HK-2 (cell line): ENCODE measurements at regions not wholly inside any gene's neighbourhood (a gene's known extent, or its start where the extent isn't known, plus 50 kb on each side); places are given as distances from the start of the nearest gene placed in this dataset.

Source experiments
- DNase-seq: peaks from one replicate; pipeline ENCODE4 v3.0.0-alpha.2; 2018; ENCODE audit not compliant: unreplicated experiment

DNA sequence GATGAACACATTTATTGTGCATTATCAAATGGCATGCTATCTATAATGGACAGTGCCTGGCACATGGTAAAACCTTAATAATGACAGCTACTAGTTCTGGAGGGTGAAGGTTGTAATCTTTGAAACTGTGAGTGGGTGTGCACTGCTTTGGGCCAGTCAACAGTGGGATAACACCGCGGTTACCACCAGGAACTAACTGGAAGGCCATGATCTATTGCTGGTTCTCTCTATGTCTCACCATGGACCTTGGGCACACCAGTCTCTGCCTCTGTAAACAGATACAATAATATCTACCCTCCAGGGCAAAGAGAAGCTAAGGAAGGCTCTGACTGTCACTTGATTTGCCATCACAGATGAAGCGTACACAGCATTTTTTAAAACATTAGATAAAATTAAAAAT lies 198.6 kb upstream of the ESRRG start:
- no peak for DNase-seq

- DNase-seq = no peak
Measured at GRCh38 chr1:216919060-216919970, 196.1 kb upstream of the ESRRG start.

- no peak for DNase-seq
Measured at GRCh38 chr1:216916890-216917438, 193.7 kb upstream of the ESRRG start.

DNA sequence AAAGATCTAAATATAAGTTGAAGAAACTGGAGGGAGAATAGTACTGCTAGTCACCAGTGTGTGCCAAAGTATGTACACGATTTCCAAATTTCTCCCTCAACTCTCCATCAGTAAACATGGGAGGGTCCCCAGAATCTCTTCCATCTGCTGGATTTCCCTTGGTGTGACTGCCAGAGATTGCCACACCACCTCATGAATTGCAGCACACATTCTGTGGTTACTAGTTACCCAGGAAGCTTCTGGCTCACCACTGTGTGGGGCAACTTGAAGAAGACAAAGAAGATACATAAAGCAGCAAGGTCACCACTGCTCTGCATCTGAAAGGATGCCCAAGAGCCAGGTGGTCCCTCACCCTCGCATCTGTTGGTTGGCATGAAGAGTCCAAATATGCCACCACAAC lies 191.7 kb upstream of the ESRRG start:
- DNase-seq = no peak

DNA sequence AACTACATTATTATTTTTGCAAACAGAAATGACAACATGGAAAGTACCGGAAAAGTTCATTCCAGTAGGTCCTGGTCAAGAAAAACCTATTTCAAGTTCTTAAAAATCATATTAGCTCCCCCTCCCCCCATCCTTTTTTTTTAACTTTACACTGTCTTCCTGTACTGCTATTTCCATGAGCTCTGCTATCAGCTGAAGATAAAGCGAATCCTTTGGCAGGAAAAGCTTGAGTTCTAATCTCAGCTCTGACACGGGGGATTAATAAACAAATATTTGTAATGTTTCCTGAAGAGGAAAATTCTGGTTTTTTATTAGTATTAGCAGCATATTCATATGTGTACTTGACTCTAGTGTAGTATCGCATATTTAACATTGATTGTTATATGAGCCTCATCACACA lies 190.7 kb upstream of the ESRRG start:
- no peak for DNase-seq

- no peak for DNase-seq
Measured at GRCh38 chr1:216910081-216910840, 187.0 kb upstream of the ESRRG start.

DNA sequence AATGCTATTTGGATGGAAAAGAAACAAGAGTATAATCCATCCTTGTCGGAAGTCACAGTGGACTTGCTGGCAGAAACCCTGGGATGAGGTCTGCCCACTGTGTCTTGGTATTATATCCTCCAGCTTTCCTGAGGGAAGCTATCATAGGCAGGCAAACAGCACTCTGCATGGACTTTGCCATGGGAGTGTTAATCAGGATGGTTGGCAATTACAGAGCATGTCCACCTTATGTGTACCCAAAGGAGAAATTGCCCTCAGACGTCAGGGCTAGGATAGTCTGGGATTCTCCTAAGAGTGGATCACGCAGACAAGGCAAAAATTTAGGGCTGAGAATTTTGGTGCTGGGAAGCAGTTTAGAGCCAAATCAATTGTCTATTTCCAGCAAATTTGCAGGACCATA lies 184.9 kb upstream of the ESRRG start:
- no peak for DNase-seq

GRCh38 chr1:216907100-216907499 lies 183.9 kb upstream of the ESRRG start:
- no peak for DNase-seq

DNA sequence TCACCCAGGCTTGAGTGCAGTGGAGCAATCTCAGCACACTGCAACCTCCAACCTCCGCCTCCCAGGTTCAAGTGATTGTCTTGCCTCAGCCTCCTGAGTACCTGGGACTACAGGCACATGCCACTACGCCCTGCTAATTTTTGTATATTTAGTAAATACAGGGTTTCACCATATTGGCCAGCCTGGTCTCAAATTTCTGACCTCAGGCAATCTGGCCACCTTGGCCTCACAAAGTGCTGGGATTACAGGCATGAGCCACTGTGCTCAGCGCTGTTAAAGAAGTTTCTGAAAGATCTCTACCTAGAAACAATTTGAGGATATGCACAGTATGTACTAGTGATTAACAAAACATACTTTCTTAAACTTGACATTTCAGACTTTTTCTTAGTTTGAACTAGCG lies 182.6 kb upstream of the ESRRG start:
- DNase-seq = no peak

DNA sequence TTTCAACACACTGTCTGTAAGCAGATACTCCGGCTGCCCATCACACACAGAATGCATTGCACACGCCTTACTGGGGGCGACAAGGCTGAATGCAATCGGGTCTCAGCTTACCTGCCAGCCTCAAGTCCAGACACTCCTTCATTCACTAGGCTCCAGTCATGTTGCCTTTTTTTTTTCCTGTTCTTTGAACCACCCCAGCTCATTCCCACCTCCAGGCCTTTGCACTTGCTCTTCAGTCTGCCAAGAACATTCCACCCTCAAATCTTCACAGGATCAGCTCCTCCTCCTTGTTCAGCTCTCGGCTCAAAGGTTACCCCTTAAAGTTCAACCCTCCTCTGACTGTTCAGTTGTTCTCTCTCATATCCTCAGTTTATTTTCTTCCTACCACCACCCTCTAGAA lies 181.9 kb upstream of the ESRRG start:
- DNase-seq = no peak

- no peak for DNase-seq
Measured at GRCh38 chr1:216904471-216904870, 181.2 kb upstream of the ESRRG start.

GRCh38 chr1:216903382-216903740 lies 180.1 kb upstream of the ESRRG start:
- peak; percentile 46 for DNase-seq

- peak; percentile 27 for DNase-seq
Measured at GRCh38 chr1:216902669-216903381, 179.6 kb upstream of the ESRRG start.

- DNase-seq = no peak
Measured at GRCh38 chr1:216900116-216900620, 176.9 kb upstream of the ESRRG start.

DNA sequence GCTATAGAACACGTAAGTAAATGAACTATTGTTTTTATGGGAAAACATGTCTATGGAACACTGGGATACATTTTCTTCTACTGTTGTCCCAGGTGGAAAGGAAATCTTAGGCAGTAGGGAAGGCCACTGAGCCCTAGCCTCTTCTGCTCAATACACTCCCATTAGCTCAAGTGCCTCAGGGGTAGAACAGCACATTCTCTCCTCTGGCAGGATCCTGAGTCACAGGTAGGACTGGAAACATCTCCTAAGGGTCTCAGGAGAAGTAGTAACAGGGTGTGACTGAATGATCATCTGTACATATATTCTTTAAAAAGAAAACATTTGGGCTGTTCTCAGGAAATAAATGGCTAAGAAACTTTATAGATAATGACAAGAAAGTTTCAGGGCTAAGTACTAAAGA lies 175.6 kb upstream of the ESRRG start:
- DNase-seq = no peak

DNA sequence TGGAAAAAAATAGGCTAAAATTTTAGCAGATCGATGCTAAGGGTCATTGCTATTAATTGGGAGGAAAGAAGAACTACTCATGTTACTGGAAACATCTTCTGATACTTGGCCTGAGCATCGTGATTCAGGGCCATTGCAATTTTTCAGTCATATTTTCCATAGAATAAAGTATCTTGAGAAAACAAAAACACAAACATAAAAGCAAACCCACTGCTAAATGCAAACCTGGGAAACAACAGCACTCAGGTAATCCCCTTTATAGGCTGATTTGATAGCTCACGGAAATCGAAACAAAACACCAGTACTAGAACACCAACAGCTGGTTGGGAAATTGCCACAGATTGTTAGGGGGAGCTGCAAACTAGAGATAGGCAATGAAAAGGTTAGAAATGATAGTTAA lies 172.9 kb upstream of the ESRRG start:
- no peak for DNase-seq

- no peak for DNase-seq
Measured at GRCh38 chr1:216894494-216894893, 171.3 kb upstream of the ESRRG start.

DNA sequence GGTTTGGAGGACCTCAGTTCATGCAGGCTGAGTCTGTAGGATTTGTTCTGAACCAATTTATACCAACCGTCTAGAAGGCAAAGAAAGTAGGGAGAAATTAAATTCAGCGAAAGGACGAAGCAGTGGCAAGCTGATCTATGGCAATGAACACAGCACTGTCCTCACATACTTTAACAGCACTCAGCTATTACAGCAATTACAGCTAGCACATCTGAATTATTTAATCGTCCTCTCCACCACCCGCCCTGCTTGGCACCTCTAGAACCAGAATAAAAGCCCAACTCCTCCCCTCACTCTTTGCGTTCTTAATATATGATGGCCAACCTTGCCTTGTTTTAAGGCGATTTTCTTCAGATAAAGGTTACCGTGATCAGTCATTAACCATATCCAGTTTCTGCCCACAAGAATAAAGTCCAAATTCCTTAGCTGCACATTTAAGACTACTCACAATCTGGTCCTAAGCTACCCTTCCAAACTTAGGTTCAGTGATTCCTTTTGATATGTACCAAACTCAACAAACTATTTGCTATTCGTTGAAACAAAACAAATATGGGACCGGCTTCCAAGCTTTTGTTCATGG lies 169.4 kb upstream of the ESRRG start:
- DNase-seq = no peak

GRCh38 chr1:216890871-216891270 lies 167.6 kb upstream of the ESRRG start:
- DNase-seq = no peak

DNA sequence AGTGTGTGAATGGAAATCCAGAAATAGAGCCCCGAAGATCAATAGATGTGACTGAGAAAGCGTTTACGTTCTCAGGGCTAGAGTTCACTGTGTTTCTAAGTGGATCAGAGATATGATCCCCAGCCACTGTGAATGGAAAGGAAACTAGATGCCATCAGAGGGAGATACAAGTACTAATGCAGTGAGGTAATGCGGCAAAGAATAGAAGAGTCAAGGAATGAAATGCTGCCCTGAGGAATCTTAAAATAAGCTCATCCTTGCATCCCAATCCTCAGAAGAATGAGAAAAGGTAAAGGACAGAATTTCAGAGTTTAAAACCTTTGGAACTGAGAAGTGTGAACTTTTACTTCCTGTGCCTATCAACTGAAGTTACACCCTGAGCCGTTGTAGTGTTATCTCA lies 165.5 kb upstream of the ESRRG start:
- no peak for DNase-seq

GRCh38 chr1:216887032-216887431 lies 163.8 kb upstream of the ESRRG start:
- DNase-seq = no peak
